Testis (tissue), 2 donors: ENCODE measurements at regions not wholly inside any gene's neighbourhood (a gene's known extent, or its start where the extent isn't known, plus 50 kb on each side); places are given as distances from the start of the nearest gene placed in this dataset.

ENCODE experiments used
- CTCF ChIP-seq, 3 experiments: fragments of 450-650 bp in 2 of 3; fragments of 200-600 bp in 1 of 3; sonication (generic) in 1 of 3; IDR thresholded peaks; one replicate each; pipeline ENCODE4 v1.5.1; 2016 to 2019; ENCODE audit warnings: antibody characterized with exemption in 3 of 3, mild to moderate bottlenecking in 2 of 3, moderate library complexity in 1 of 3
- POLR2A ChIP-seq: fragments of 450-650 bp; IDR thresholded peaks from one replicate; pipeline ENCODE4 v1.6.1; 2017; ENCODE audit warnings: antibody characterized with exemption, mild to moderate bottlenecking, moderate library complexity

GRCh38 chr1:58204284-58204683 is 342.2 kb downstream of the OMA1 start:
- TF ChIP-seq CTCF (IDR thresholded peaks at IDR 0.05) (no peak), POLR2A (no peak)
